Activated CD4-positive, alpha-beta T cell treated with anti-CD3 and anti-CD28 coated beads, Interleukin-2, amount 10 ng/mL, durations not matched to agents 7 days and 5 days (primary cell): ENCODE measurements at regions not wholly inside any gene's neighbourhood (a gene's known extent, or its start where the extent isn't known, plus 50 kb on each side); places are given as distances from the start of the nearest gene placed in this dataset.

Experiments
- CTCF ChIA-PET: fragments of 350-600 bp; sonication (Branson Sonifier 250); formaldehyde crosslinking; loops from one replicate; lab custom pipeline; 2021; ENCODE audit warnings: antibody characterized with exemption; lab: Charles Lee
- POLR2A ChIA-PET: fragments of 350-600 bp; sonication (Branson Sonifier 250); formaldehyde crosslinking; loops from one replicate; lab custom pipeline; 2021; ENCODE audit warnings: antibody characterized with exemption; lab: Charles Lee
- DNase-seq: peaks from one replicate; pipeline ENCODE4 v3.0.0-alpha.2; 2020
- H3K27ac Mint-ChIP-seq: one replicate; pipeline ENCODE4 v1.8.0; 2021; ENCODE audit warnings: mild to moderate bottlenecking, moderate library complexity, mixed read lengths
- H3K27me3 Mint-ChIP-seq: one replicate; pipeline ENCODE4 v1.8.0; 2021; ENCODE audit warnings: mixed read lengths
- H3K36me3 Mint-ChIP-seq: one replicate; pipeline ENCODE4 v1.8.0; 2021; ENCODE audit warnings: low read depth, mixed read lengths
- H3K4me1 Mint-ChIP-seq: one replicate; pipeline ENCODE4 v1.8.0; 2021; ENCODE audit warnings: mixed read lengths
- H3K4me3 Mint-ChIP-seq: one replicate; pipeline ENCODE4 v1.8.0; 2021; ENCODE audit warnings: mild to moderate bottlenecking, moderate library complexity, mixed read lengths
- H3K9me3 Mint-ChIP-seq: one replicate; pipeline ENCODE4 v1.8.0; 2021; ENCODE audit warnings: mixed read lengths

DNA sequence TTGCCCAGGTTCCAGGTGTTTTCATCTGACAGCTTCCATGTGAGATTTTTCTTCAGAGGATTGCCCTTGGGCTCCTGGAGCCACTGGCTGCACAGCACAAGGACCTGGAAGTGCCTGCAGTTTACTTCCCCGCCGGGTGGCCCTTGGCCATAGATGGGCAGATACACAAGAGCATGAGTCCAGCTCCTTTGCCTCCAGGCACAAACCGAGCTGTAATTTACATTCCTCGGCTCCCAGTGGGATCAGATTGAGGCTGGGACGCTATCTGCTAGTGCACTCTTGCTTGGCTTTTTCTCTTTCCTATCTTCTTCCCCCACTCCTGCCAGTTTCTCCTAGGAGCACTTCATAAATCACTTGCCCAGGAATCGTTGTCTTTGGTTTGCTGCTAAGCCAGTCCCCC, 85.4 kb upstream of the RALY start:
- POLR2A ChIA-PET = no interaction called here
- Mint-ChIP-seq H3K27ac (no peak overlapping the region), H3K27me3 (peaks cover 12% of the 10 kb centered on the region), H3K4me3 (no peak overlapping the region), H3K4me1 (no peaks in the 10 kb centered on the region), H3K9me3 (no peaks in the 10 kb centered on the region), H3K36me3 (no peaks in the 10 kb centered on the region)
- CTCF ChIA-PET = interaction anchor here (0.6 to 1.3 kb wide), 3 partner anchors 15 to 221 kb away, joined by 3 to 4 read pairs (median 3); no protein-coding TSS in a partner anchor
- no peak for DNase-seq

DNA sequence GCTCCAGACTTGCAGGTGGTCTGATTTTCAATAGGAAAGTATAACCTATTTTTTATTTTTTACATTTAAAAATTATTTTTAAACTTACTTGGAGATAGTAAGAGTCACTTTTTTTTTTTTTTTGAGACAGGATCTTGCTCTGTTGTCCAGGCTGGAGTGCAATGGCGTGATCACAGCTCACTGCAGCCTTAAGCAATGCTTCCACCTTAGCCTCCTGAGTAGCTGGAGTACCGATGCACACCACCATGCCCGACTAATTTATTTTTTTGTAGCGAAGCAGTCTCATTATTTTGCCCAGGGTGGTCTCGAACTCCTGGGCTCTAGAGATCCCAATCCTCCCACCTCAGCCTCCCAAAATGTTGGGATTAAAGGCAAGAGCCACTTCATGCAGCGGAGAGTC, 84.8 kb upstream of the RALY start:
- no peak for DNase-seq
- peaks cover 12% of the 10 kb centered on the region for H3K27me3 Mint-ChIP-seq
- H3K27ac Mint-ChIP-seq = no peak overlapping the region
- ChIA-PET CTCF (interaction anchor here (0.6 to 1.3 kb wide), 3 partner anchors 14 to 221 kb away, joined by 3 to 4 read pairs (median 3); no protein-coding TSS in a partner anchor), POLR2A (no interaction called here)
- H3K4me1 Mint-ChIP-seq = no peaks in the 10 kb centered on the region
- no peaks in the 10 kb centered on the region for H3K36me3 Mint-ChIP-seq
- H3K9me3 Mint-ChIP-seq = no peaks in the 10 kb centered on the region
- H3K4me3 Mint-ChIP-seq = no peak overlapping the region

DNA sequence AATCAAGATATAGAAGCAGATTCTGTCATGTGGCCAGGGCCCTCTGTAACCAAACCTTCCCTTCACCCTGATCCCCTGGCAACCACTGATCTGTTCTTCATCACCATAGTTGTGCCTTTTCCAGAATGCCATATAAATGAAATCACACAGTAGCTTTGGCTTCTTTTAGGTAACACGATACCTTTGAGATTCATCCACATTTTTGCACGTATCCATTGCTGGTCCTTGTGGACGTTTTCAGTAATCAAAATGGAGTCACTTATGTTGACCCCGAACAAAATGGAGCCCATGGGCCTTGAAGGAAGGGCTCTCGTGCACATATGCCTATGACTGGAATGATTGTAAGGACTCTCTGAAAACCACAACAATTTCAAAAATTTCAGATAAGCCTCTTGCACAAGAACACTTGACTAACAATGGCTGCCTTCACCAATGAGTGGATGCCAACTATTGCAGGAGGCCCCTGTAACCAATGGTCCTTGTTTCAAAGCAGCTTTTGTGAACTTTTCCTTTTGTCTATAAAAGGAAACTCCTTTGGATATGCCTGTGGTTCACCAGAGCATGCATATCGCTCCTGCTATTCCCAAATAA, 84.3 kb upstream of the RALY start:
- Mint-ChIP-seq H3K27ac (no peak overlapping the region), H3K27me3 (peaks cover 12% of the 10 kb centered on the region), H3K4me3 (no peak overlapping the region), H3K4me1 (peaks cover 3% of the 10 kb centered on the region), H3K36me3 (no peaks in the 10 kb centered on the region), H3K9me3 (no peaks in the 10 kb centered on the region)
- CTCF ChIA-PET = no interaction called here
- POLR2A ChIA-PET = no interaction called here
- DNase-seq = no peak

GRCh38 chr20:33910056-33910455, 83.7 kb upstream of the RALY start:
- no peaks in the 10 kb centered on the region for H3K9me3 Mint-ChIP-seq

GRCh38 chr20:33910529-33911327, 83.0 kb upstream of the RALY start:
- Mint-ChIP-seq H3K27ac (no peak overlapping the region), H3K4me1 (peaks cover 16% of the 10 kb centered on the region), H3K27me3 (peaks cover 12% of the 10 kb centered on the region), H3K4me3 (no peak overlapping the region), H3K9me3 (no peaks in the 10 kb centered on the region), H3K36me3 (no peaks in the 10 kb centered on the region)
- DNase-seq = no peak
- ChIA-PET CTCF (interaction anchor here (1.3 kb wide), 1 partner anchor 10 kb away, joined by 4 read pairs; no protein-coding TSS in a partner anchor), POLR2A (no interaction called here)

More at GRCh38 chr20:33910056-33910455, 83.7 kb upstream of the RALY start:
- DNase-seq = no peak
- Mint-ChIP-seq H3K27me3 (peaks cover 12% of the 10 kb centered on the region), H3K4me3 (no peak overlapping the region), H3K36me3 (no peaks in the 10 kb centered on the region), H3K27ac (no peak overlapping the region), H3K4me1 (peaks cover 10% of the 10 kb centered on the region)
- ChIA-PET POLR2A (no interaction called here), CTCF (interaction anchor here (1.3 kb wide), 1 partner anchor 9 kb away, joined by 4 read pairs; no protein-coding TSS in a partner anchor)

- DNase-seq = peak; percentile 70
- H3K4me3 Mint-ChIP-seq = no peak overlapping the region
- CTCF ChIA-PET = interaction anchor here (0.5 to 1.9 kb wide), 9 partner anchors 9 to 708 kb away, joined by 3 to 9 read pairs (median 3); no protein-coding TSS in a partner anchor
- peaks cover 6% of the 10 kb centered on the region for H3K27me3 Mint-ChIP-seq
- no peaks in the 10 kb centered on the region for H3K36me3 Mint-ChIP-seq
- H3K9me3 Mint-ChIP-seq = no peaks in the 10 kb centered on the region
- peaks cover 22% of the 10 kb centered on the region for H3K4me1 Mint-ChIP-seq
- no peak overlapping the region for H3K27ac Mint-ChIP-seq
- POLR2A ChIA-PET = no interaction called here
Observed at GRCh38 chr20:33914919-33915318, 78.8 kb upstream of the RALY start.

- CTCF ChIA-PET = interaction anchor here (1.6 to 1.9 kb wide), 2 partner anchors 10 to 154 kb away, joined by 5 to 9 read pairs; no protein-coding TSS in a partner anchor
- no peaks in the 10 kb centered on the region for H3K9me3 Mint-ChIP-seq
Observed at GRCh38 chr20:33915726-33916331, 77.9 kb upstream of the RALY start.

GRCh38 chr20:33916768-33917167, 76.9 kb upstream of the RALY start:
- Mint-ChIP-seq H3K27ac (no peak overlapping the region), H3K36me3 (no peaks in the 10 kb centered on the region), H3K9me3 (no peaks in the 10 kb centered on the region), H3K4me3 (no peak overlapping the region), H3K4me1 (peaks cover 22% of the 10 kb centered on the region), H3K27me3 (peaks cover 7% of the 10 kb centered on the region)
- CTCF ChIA-PET = interaction anchor here (1.5 kb wide), 1 partner anchor 11 kb away, joined by 3 read pairs; no protein-coding TSS in a partner anchor
- DNase-seq = no peak
- POLR2A ChIA-PET = no interaction called here

More at GRCh38 chr20:33915726-33916331, 77.9 kb upstream of the RALY start:
- H3K4me3 Mint-ChIP-seq = no peak overlapping the region
- peaks cover 7% of the 10 kb centered on the region for H3K27me3 Mint-ChIP-seq
- H3K36me3 Mint-ChIP-seq = no peaks in the 10 kb centered on the region
- DNase-seq = peak; percentile 58
- H3K27ac Mint-ChIP-seq = no peak overlapping the region
- H3K4me1 Mint-ChIP-seq = peaks cover 22% of the 10 kb centered on the region
- POLR2A ChIA-PET = interaction anchor here (0.6 kb wide), 1 partner anchor 204 kb away, joined by 3 read pairs; no protein-coding TSS in a partner anchor

DNA sequence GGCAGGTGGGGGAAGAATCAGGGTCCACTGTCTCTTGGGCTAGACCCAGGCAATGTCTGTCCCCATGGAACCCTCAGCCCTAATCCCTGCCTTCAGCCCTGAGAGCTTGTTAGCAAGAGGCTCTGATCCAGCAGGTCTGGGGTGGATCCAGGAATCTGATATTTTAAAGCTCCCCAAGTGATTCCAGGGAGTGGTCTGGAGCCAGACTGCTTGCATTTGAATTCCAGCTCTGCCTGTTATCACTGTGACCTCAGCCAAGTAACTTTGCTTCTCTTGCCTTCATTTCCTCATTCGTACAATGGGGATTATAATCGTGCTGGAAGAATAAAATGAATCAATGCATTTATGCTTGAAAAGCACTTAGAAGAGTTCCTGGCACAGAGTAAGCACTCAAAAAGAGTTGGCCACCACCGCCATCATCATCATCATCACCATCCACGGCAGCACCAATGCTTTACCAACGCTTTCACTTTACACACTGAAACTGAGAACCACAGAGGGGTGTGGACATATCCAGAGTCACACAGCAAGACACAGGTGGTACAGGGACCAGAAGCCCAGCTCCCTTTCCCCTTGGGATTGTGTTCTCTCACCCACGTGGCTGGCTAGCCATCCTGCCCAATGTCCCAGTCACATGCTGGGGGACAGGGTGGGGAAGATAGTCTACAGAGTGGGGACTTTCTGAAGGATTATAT, 75.7 kb upstream of the RALY start:
- Mint-ChIP-seq H3K27me3 (peaks cover 3% of the 10 kb centered on the region), H3K27ac (no peak overlapping the region), H3K36me3 (no peaks in the 10 kb centered on the region), H3K4me3 (no peak overlapping the region), H3K4me1 (peaks cover 22% of the 10 kb centered on the region), H3K9me3 (no peaks in the 10 kb centered on the region)
- POLR2A ChIA-PET = no interaction called here
- CTCF ChIA-PET = interaction anchor here (0.7 to 1.5 kb wide), 2 partner anchors 10 to 18 kb away, joined by 3 read pairs; no protein-coding TSS in a partner anchor
- DNase-seq = peak; percentile 13

- H3K4me3 Mint-ChIP-seq = no peak overlapping the region
- no peaks in the 10 kb centered on the region for H3K36me3 Mint-ChIP-seq
- no peak for DNase-seq
- no peak overlapping the region for H3K27ac Mint-ChIP-seq
- CTCF ChIA-PET = interaction anchor here (0.7 kb wide), 1 partner anchor 20 kb away, joined by 5 read pairs; no protein-coding TSS in a partner anchor
- H3K27me3 Mint-ChIP-seq = peaks cover 7% of the 10 kb centered on the region
- H3K9me3 Mint-ChIP-seq = no peaks in the 10 kb centered on the region
- POLR2A ChIA-PET = no interaction called here
- peaks cover 22% of the 10 kb centered on the region for H3K4me1 Mint-ChIP-seq
Observed at GRCh38 chr20:33918662-33919061, 75.0 kb upstream of the RALY start.

DNA sequence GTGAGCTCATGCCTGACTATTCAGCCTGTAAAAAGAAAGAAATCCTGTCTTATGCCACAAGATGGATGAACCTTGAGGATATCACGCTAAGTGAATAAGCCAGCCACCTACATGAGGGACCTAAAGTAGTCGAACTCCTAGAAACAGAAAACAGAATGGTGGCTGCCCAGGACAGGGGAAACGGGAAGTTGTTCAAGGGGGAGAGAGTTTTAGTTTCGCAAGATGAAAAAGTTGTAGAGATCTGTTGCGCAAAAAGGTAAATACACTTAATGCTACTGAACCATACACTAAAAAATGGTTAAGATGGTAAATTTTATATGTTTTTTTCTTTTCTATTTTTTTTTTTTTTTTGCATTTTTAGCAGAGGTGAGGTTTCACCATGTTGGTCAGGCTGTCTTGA, 74.1 kb upstream of the RALY start:
- ChIA-PET CTCF (interaction anchor here (0.6 kb wide), 1 partner anchor 868 kb away, joined by 4 read pairs; no protein-coding TSS in a partner anchor), POLR2A (no interaction called here)
- H3K36me3 Mint-ChIP-seq = no peaks in the 10 kb centered on the region
- no peak overlapping the region for H3K4me3 Mint-ChIP-seq
- peaks cover 16% of the 10 kb centered on the region for H3K4me1 Mint-ChIP-seq
- H3K9me3 Mint-ChIP-seq = no peaks in the 10 kb centered on the region
- H3K27me3 Mint-ChIP-seq = peaks cover 9% of the 10 kb centered on the region
- no peak for DNase-seq
- no peak overlapping the region for H3K27ac Mint-ChIP-seq

DNA sequence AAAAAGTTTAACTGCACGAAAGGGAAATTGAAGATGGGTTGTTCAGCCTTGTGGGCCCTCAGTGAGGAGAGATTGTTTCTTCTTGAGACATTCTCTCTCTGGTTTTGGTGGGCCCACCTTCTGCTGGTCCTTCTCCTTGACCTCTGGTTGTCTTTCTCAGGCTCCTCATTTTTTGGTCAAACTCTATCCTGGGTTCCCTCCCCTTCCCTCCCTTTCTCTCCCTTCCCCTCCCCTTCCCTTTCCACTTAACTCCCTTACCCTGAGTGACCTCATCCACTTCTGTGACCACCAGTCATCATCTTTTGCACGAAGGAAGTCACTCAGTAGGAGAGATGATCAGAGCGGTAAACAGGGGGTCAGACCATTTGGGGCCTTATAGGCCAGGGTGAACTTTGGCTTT, 71.5 kb upstream of the RALY start:
- ChIA-PET POLR2A (no interaction called here), CTCF (no interaction called here)
- Mint-ChIP-seq H3K27me3 (peaks cover 9% of the 10 kb centered on the region), H3K27ac (no peak overlapping the region), H3K4me1 (peaks cover 6% of the 10 kb centered on the region), H3K36me3 (no peaks in the 10 kb centered on the region), H3K9me3 (no peaks in the 10 kb centered on the region), H3K4me3 (no peak overlapping the region)
- no peak for DNase-seq
